ENCODE measurements at regions not wholly inside any gene's neighbourhood (a gene's known extent, or its start where the extent isn't known, plus 50 kb on each side); places are given as distances from the start of the nearest gene placed in this dataset.
"Not testable (repeated sequence)": the region's sequence is repeated elsewhere in the genome, so short reads cannot be mapped to it uniquely, and the experiment has no call there.

- no peaks in the 10 kb centered on the region for H3K9me2 ChIP-seq (replicated peaks; ENCODE audit: insufficient read depth, low read length)
Measured at GRCh38 chrX:63115196-63115595, 235.9 kb downstream of the SPIN4 start.

GRCh38 chrX:63101879-63102620 is 249.1 kb downstream of the SPIN4 start:
- Histone ChIP-seq H3K9ac (ENCODE audit: low read length) (no peak overlapping the region), H3K36me3 (ENCODE audit: insufficient read depth, low read length) (no peaks in the 10 kb centered on the region), H3K4me2 (ENCODE audit: low read depth, low read length, poor library complexity, severe bottlenecking) (no peak overlapping the region), H3K4me1 (ENCODE audit: low read length) (no peaks in the 10 kb centered on the region), H3K27me3 (ENCODE audit: low read length) (no peaks in the 10 kb centered on the region), H3K9me3 (ENCODE audit: low read length) (peaks cover 6% of the 10 kb centered on the region; the same call in 1 of the 2 replicates), H4K20me1 (ENCODE audit: insufficient read depth, low read depth, low read length) (no peaks in the 10 kb centered on the region), H2AFZ (ENCODE audit: low read length) (no peak overlapping the region), H3K79me2 (ENCODE audit: low read length) (no peaks in the 10 kb centered on the region), H3K9me2 (replicated peaks; ENCODE audit: insufficient read depth, low read length) (no peaks in the 10 kb centered on the region), H3K27ac (ENCODE audit: low read length) (no peak overlapping the region), H3K4me3 (ENCODE audit: low read length) (no peak overlapping the region)
- no peak for DNase-seq

More at GRCh38 chrX:63115196-63115595, 235.9 kb downstream of the SPIN4 start:
- Histone ChIP-seq H3K4me1 (ENCODE audit: low read length) (no peaks in the 10 kb centered on the region), H3K27me3 (ENCODE audit: low read length) (no peaks in the 10 kb centered on the region), H3K4me2 (ENCODE audit: low read depth, low read length, poor library complexity, severe bottlenecking) (no peak overlapping the region), H3K9ac (ENCODE audit: low read length) (no peak overlapping the region), H3K79me2 (ENCODE audit: low read length) (no peaks in the 10 kb centered on the region), H3K27ac (ENCODE audit: low read length) (no peak overlapping the region), H3K4me3 (ENCODE audit: low read length) (no peak overlapping the region), H3K36me3 (ENCODE audit: insufficient read depth, low read length) (no peaks in the 10 kb centered on the region), H4K20me1 (ENCODE audit: insufficient read depth, low read depth, low read length) (no peaks in the 10 kb centered on the region), H3K9me3 (ENCODE audit: low read length) (peaks cover 8% of the 10 kb centered on the region; the same call in 1 of the 2 replicates), H2AFZ (ENCODE audit: low read length) (no peak overlapping the region)
- no peak for DNase-seq

GRCh38 chrX:63058204-63058603 is 292.9 kb downstream of the SPIN4 start:
- Histone ChIP-seq H3K9me3 (ENCODE audit: low read length) (peaks cover 5% of the 10 kb centered on the region; the same call in 1 of the 2 replicates), H3K36me3 (ENCODE audit: insufficient read depth, low read length) (no peaks in the 10 kb centered on the region), H2AFZ (ENCODE audit: low read length) (no peak overlapping the region), H3K9ac (ENCODE audit: low read length) (no peak overlapping the region), H3K4me1 (ENCODE audit: low read length) (no peaks in the 10 kb centered on the region), H3K9me2 (replicated peaks; ENCODE audit: insufficient read depth, low read length) (no peaks in the 10 kb centered on the region), H4K20me1 (ENCODE audit: insufficient read depth, low read depth, low read length) (no peaks in the 10 kb centered on the region), H3K27me3 (ENCODE audit: low read length) (no peaks in the 10 kb centered on the region), H3K4me3 (ENCODE audit: low read length) (no peak overlapping the region), H3K27ac (ENCODE audit: low read length) (no peak overlapping the region), H3K79me2 (ENCODE audit: low read length) (no peaks in the 10 kb centered on the region), H3K4me2 (ENCODE audit: low read depth, low read length, poor library complexity, severe bottlenecking) (no peak overlapping the region)
- DNase-seq = no peak

GRCh38 chrX:63050225-63050624 is 300.9 kb downstream of the SPIN4 start:
- H3K9me2 ChIP-seq (replicated peaks; ENCODE audit: insufficient read depth, low read length) = no peaks in the 10 kb centered on the region
- H4K20me1 ChIP-seq (ENCODE audit: insufficient read depth, low read depth, low read length) = no peaks in the 10 kb centered on the region
- no peak overlapping the region for H3K9ac ChIP-seq (ENCODE audit: low read length)
- no peaks in the 10 kb centered on the region for H3K36me3 ChIP-seq (ENCODE audit: insufficient read depth, low read length)
- H3K4me2 ChIP-seq (ENCODE audit: low read depth, low read length, poor library complexity, severe bottlenecking) = no peak overlapping the region
- H3K27me3 ChIP-seq (ENCODE audit: low read length) = no peaks in the 10 kb centered on the region
- H2AFZ ChIP-seq (ENCODE audit: low read length) = no peak overlapping the region
- peak; percentile 64 for DNase-seq
- no peak overlapping the region for H3K4me3 ChIP-seq (ENCODE audit: low read length)
- H3K27ac ChIP-seq (ENCODE audit: low read length) = no peak overlapping the region
- H3K79me2 ChIP-seq (ENCODE audit: low read length) = no peaks in the 10 kb centered on the region
- H3K4me1 ChIP-seq (ENCODE audit: low read length) = no peaks in the 10 kb centered on the region
- H3K9me3 ChIP-seq (ENCODE audit: low read length) = peaks cover 2% of the 10 kb centered on the region

- Histone ChIP-seq H3K27me3 (ENCODE audit: low read length) (no peaks in the 10 kb centered on the region), H3K9me2 (replicated peaks; ENCODE audit: insufficient read depth, low read length) (no peaks in the 10 kb centered on the region), H3K36me3 (ENCODE audit: insufficient read depth, low read length) (no peaks in the 10 kb centered on the region), H3K9me3 (ENCODE audit: low read length) (peaks cover 8% of the 10 kb centered on the region), H3K4me3 (ENCODE audit: low read length) (no peak overlapping the region), H3K79me2 (ENCODE audit: low read length) (no peaks in the 10 kb centered on the region), H3K4me2 (ENCODE audit: low read depth, low read length, poor library complexity, severe bottlenecking) (no peak overlapping the region), H3K9ac (ENCODE audit: low read length) (no peak overlapping the region), H3K4me1 (ENCODE audit: low read length) (no peaks in the 10 kb centered on the region), H3K27ac (ENCODE audit: low read length) (no peak overlapping the region), H2AFZ (ENCODE audit: low read length) (no peak overlapping the region), H4K20me1 (ENCODE audit: insufficient read depth, low read depth, low read length) (no peaks in the 10 kb centered on the region)
- no peak for DNase-seq
Measured at GRCh38 chrX:63032811-63033210, 318.3 kb downstream of the SPIN4 start.

DNA sequence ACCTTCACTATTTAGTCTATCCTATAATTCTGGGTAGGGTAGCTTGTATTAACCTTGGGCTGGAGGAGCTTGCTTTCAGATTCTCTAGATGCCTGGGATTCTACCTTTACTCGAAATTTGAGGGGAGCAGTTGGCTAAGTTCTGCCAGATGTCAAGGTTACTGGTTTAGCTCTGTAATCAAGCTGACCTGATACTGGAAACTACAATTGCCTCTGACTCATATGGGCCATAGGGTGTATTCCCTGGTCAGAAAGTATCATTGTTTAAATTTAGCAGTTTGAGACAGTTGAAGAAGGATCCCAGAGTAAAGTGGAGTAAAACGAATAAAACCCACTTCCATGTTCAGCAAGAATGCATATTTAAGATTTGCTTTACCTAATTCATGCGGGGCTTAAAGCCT is 337.6 kb downstream of the SPIN4 start:
- Histone ChIP-seq H3K4me1 (ENCODE audit: low read length) (no peaks in the 10 kb centered on the region), H3K4me3 (ENCODE audit: low read length) (no peak overlapping the region), H3K27me3 (ENCODE audit: low read length) (no peaks in the 10 kb centered on the region), H3K79me2 (ENCODE audit: low read length) (no peaks in the 10 kb centered on the region), H3K9me2 (replicated peaks; ENCODE audit: insufficient read depth, low read length) (no peaks in the 10 kb centered on the region), H3K36me3 (ENCODE audit: insufficient read depth, low read length) (no peaks in the 10 kb centered on the region), H2AFZ (ENCODE audit: low read length) (no peak overlapping the region), H3K4me2 (ENCODE audit: low read depth, low read length, poor library complexity, severe bottlenecking) (no peak overlapping the region), H3K9me3 (ENCODE audit: low read length) (peaks cover 12% of the 10 kb centered on the region), H3K27ac (ENCODE audit: low read length) (no peak overlapping the region), H3K9ac (ENCODE audit: low read length) (no peak overlapping the region), H4K20me1 (ENCODE audit: insufficient read depth, low read depth, low read length) (no peaks in the 10 kb centered on the region)
- no peak for DNase-seq

DNA sequence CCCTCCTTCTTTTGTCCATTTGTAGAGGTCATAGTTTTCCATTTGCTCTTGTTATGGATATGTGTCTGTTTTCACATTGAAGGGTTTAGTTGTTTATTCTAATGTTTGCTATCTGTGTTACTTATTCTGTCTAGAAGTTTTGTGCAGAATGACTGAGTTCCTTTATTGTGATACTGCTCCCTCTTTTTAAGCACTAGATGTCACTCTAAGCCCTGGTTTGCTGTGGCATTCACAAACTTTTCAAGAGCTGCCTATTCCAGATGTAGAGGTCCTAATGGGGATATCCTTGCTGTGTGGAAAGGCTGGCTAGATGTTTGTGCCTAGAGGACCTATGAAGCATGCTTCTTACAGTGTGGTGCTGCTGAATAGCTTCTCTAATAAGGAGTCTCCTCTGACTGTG is 338.6 kb downstream of the SPIN4 start:
- no peaks in the 10 kb centered on the region for H3K27me3 ChIP-seq (ENCODE audit: low read length)
- H2AFZ ChIP-seq (ENCODE audit: low read length) = no peak overlapping the region
- H3K4me1 ChIP-seq (ENCODE audit: low read length) = no peaks in the 10 kb centered on the region
- H3K9me3 ChIP-seq (ENCODE audit: low read length) = peaks cover 9% of the 10 kb centered on the region
- H3K79me2 ChIP-seq (ENCODE audit: low read length) = no peaks in the 10 kb centered on the region
- no peaks in the 10 kb centered on the region for H4K20me1 ChIP-seq (ENCODE audit: insufficient read depth, low read depth, low read length)
- H3K4me2 ChIP-seq (ENCODE audit: low read depth, low read length, poor library complexity, severe bottlenecking) = no peak overlapping the region
- no peak overlapping the region for H3K4me3 ChIP-seq (ENCODE audit: low read length)
- H3K9me2 ChIP-seq (replicated peaks; ENCODE audit: insufficient read depth, low read length) = no peaks in the 10 kb centered on the region
- H3K36me3 ChIP-seq (ENCODE audit: insufficient read depth, low read length) = no peaks in the 10 kb centered on the region
- no peak overlapping the region for H3K27ac ChIP-seq (ENCODE audit: low read length)
- peak; percentile 43 for DNase-seq
- no peak overlapping the region for H3K9ac ChIP-seq (ENCODE audit: low read length)

GRCh38 chrX:63000196-63000595 is 350.9 kb downstream of the SPIN4 start:
- peaks cover 46% of the 10 kb centered on the region for H3K9me3 ChIP-seq (ENCODE audit: low read length)
- not testable (repeated sequence) for H3K4me1 ChIP-seq (ENCODE audit: low read length); H4K20me1 ChIP-seq (ENCODE audit: insufficient read depth, low read depth, low read length); H3K4me2 ChIP-seq (ENCODE audit: low read depth, low read length, poor library complexity, severe bottlenecking); H3K9me2 ChIP-seq (replicated peaks; ENCODE audit: insufficient read depth, low read length); H3K9ac ChIP-seq (ENCODE audit: low read length); H3K27me3 ChIP-seq (ENCODE audit: low read length); H3K4me3 ChIP-seq (ENCODE audit: low read length); DNase-seq; H3K36me3 ChIP-seq (ENCODE audit: insufficient read depth, low read length); H3K27ac ChIP-seq (ENCODE audit: low read length); H2AFZ ChIP-seq (ENCODE audit: low read length); H3K79me2 ChIP-seq (ENCODE audit: low read length)

Measured in Karpas-422 (cell line).